ENCODE measurements at regions not wholly inside any gene's neighbourhood (a gene's known extent, or its start where the extent isn't known, plus 50 kb on each side); places are given as distances from the start of the nearest gene placed in this dataset.
"Not testable (repeated sequence)": the region's sequence is repeated elsewhere in the genome, so short reads cannot be mapped to it uniquely, and the experiment has no call there.

GRCh38 chr16:29133681-29134430, 149.0 kb downstream of the LAT start:
- not testable (repeated sequence) for H3K9ac ChIP-seq (ENCODE audit: low read depth, low read length); H3K27ac ChIP-seq (ENCODE audit: low read depth, low read length); H3K4me3 ChIP-seq (ENCODE audit: low read length); H3K27me3 ChIP-seq (ENCODE audit: insufficient read depth, low read length); H3K36me3 ChIP-seq (ENCODE audit: insufficient read depth, low read length); H3K4me1 ChIP-seq (ENCODE audit: insufficient read depth, low read length); H3K9me3 ChIP-seq (ENCODE audit: insufficient read depth, low read depth, low read length)
- WGBS = 94% methylated on average over 23 of the region's 25 CpGs

- 92% methylated on average over 9 of the region's 19 CpGs for WGBS
- H3K27me3 ChIP-seq (ENCODE audit: insufficient read depth, low read length); H3K4me1 ChIP-seq (ENCODE audit: insufficient read depth, low read length); H3K4me3 ChIP-seq (ENCODE audit: low read length); H3K9me3 ChIP-seq (ENCODE audit: insufficient read depth, low read depth, low read length); H3K36me3 ChIP-seq (ENCODE audit: insufficient read depth, low read length); H3K9ac ChIP-seq (ENCODE audit: low read depth, low read length); H3K27ac ChIP-seq (ENCODE audit: low read depth, low read length): not testable (repeated sequence)
Measured at GRCh38 chr16:29132869-29133268, 148.0 kb downstream of the LAT start.

GRCh38 chr16:29132444-29132843, 147.6 kb downstream of the LAT start:
- not testable (repeated sequence) for H3K9ac ChIP-seq (ENCODE audit: low read depth, low read length); H3K27me3 ChIP-seq (ENCODE audit: insufficient read depth, low read length); H3K4me3 ChIP-seq (ENCODE audit: low read length); H3K27ac ChIP-seq (ENCODE audit: low read depth, low read length); H3K4me1 ChIP-seq (ENCODE audit: insufficient read depth, low read length); H3K36me3 ChIP-seq (ENCODE audit: insufficient read depth, low read length); H3K9me3 ChIP-seq (ENCODE audit: insufficient read depth, low read depth, low read length)
- WGBS = 91% methylated on average over 14 of the region's 14 CpGs

GRCh38 chr16:29130901-29131851, 146.3 kb downstream of the LAT start:
- H3K27ac ChIP-seq (ENCODE audit: low read depth, low read length); H3K36me3 ChIP-seq (ENCODE audit: insufficient read depth, low read length); H3K9ac ChIP-seq (ENCODE audit: low read depth, low read length); H3K9me3 ChIP-seq (ENCODE audit: insufficient read depth, low read depth, low read length); H3K4me1 ChIP-seq (ENCODE audit: insufficient read depth, low read length); H3K4me3 ChIP-seq (ENCODE audit: low read length): not testable (repeated sequence)
- peaks cover 17% of the 10 kb centered on the region for H3K27me3 ChIP-seq (ENCODE audit: insufficient read depth, low read length)
- 85% methylated on average over 32 of the region's 33 CpGs for WGBS

GRCh38 chr16:29130131-29130711, 145.4 kb downstream of the LAT start:
- 83% methylated on average over 18 of the region's 25 CpGs for WGBS
- H3K9ac ChIP-seq (ENCODE audit: low read depth, low read length); H3K4me3 ChIP-seq (ENCODE audit: low read length); H3K4me1 ChIP-seq (ENCODE audit: insufficient read depth, low read length); H3K27ac ChIP-seq (ENCODE audit: low read depth, low read length); H3K36me3 ChIP-seq (ENCODE audit: insufficient read depth, low read length); H3K9me3 ChIP-seq (ENCODE audit: insufficient read depth, low read depth, low read length): not testable (repeated sequence)
- H3K27me3 ChIP-seq (ENCODE audit: insufficient read depth, low read length) = peaks cover 27% of the 10 kb centered on the region

- not testable (repeated sequence) for H3K9ac ChIP-seq (ENCODE audit: low read depth, low read length); H3K4me3 ChIP-seq (ENCODE audit: low read length); H3K4me1 ChIP-seq (ENCODE audit: insufficient read depth, low read length); H3K27ac ChIP-seq (ENCODE audit: low read depth, low read length); H3K36me3 ChIP-seq (ENCODE audit: insufficient read depth, low read length); H3K9me3 ChIP-seq (ENCODE audit: insufficient read depth, low read depth, low read length)
- H3K27me3 ChIP-seq (ENCODE audit: insufficient read depth, low read length) = peaks cover 33% of the 10 kb centered on the region
- 93% methylated on average over 18 of the region's 18 CpGs for WGBS
Measured at GRCh38 chr16:29129458-29130038, 144.7 kb downstream of the LAT start.

GRCh38 chr16:29128732-29129457, 144.0 kb downstream of the LAT start:
- not testable (repeated sequence) for H3K36me3 ChIP-seq (ENCODE audit: insufficient read depth, low read length); H3K4me3 ChIP-seq (ENCODE audit: low read length); H3K27ac ChIP-seq (ENCODE audit: low read depth, low read length); H3K4me1 ChIP-seq (ENCODE audit: insufficient read depth, low read length); H3K9me3 ChIP-seq (ENCODE audit: insufficient read depth, low read depth, low read length); H3K9ac ChIP-seq (ENCODE audit: low read depth, low read length)
- H3K27me3 ChIP-seq (ENCODE audit: insufficient read depth, low read length) = peaks cover 36% of the 10 kb centered on the region
- WGBS = 91% methylated on average over 20 of the region's 20 CpGs

GRCh38 chr16:29127806-29128420, 143.1 kb downstream of the LAT start:
- H3K4me3 ChIP-seq (ENCODE audit: low read length); H3K9ac ChIP-seq (ENCODE audit: low read depth, low read length); H3K4me1 ChIP-seq (ENCODE audit: insufficient read depth, low read length); H3K27ac ChIP-seq (ENCODE audit: low read depth, low read length); H3K9me3 ChIP-seq (ENCODE audit: insufficient read depth, low read depth, low read length); H3K36me3 ChIP-seq (ENCODE audit: insufficient read depth, low read length): not testable (repeated sequence)
- WGBS = 91% methylated on average over 29 of the region's 29 CpGs
- H3K27me3 ChIP-seq (ENCODE audit: insufficient read depth, low read length) = peaks cover 39% of the 10 kb centered on the region

GRCh38 chr16:29126616-29127015, 141.8 kb downstream of the LAT start:
- Histone ChIP-seq H3K4me1 (ENCODE audit: insufficient read depth, low read length) (no peaks in the 10 kb centered on the region), H3K9ac (ENCODE audit: low read depth, low read length) (no peak overlapping the region), H3K36me3 (ENCODE audit: insufficient read depth, low read length) (no peaks in the 10 kb centered on the region), H3K27me3 (ENCODE audit: insufficient read depth, low read length) (peaks cover 39% of the 10 kb centered on the region), H3K9me3 (ENCODE audit: insufficient read depth, low read depth, low read length) (no peaks in the 10 kb centered on the region), H3K27ac (ENCODE audit: low read depth, low read length) (no peak overlapping the region), H3K4me3 (ENCODE audit: low read length) (no peak overlapping the region)
- 81% methylated on average over 5 of the region's 5 CpGs for WGBS

- no peak overlapping the region for H3K27ac ChIP-seq (ENCODE audit: low read depth, low read length)
Measured at GRCh38 chr16:29126057-29126494, 141.2 kb downstream of the LAT start.

More at GRCh38 chr16:29126057-29126494, 141.2 kb downstream of the LAT start:
- Histone ChIP-seq H3K36me3 (ENCODE audit: insufficient read depth, low read length) (no peaks in the 10 kb centered on the region), H3K4me3 (ENCODE audit: low read length) (no peak overlapping the region), H3K4me1 (ENCODE audit: insufficient read depth, low read length) (no peaks in the 10 kb centered on the region), H3K9me3 (ENCODE audit: insufficient read depth, low read depth, low read length) (no peaks in the 10 kb centered on the region), H3K9ac (ENCODE audit: low read depth, low read length) (no peak overlapping the region), H3K27me3 (ENCODE audit: insufficient read depth, low read length) (peaks cover 39% of the 10 kb centered on the region)
- WGBS = 94% methylated on average over 15 of the region's 15 CpGs
